22Rv1 (cell line): ENCODE measurements at regions not wholly inside any gene's neighbourhood (a gene's known extent, or its start where the extent isn't known, plus 50 kb on each side); places are given as distances from the start of the nearest gene placed in this dataset.
"Not testable (repeated sequence)": the region's sequence is repeated elsewhere in the genome, so short reads cannot be mapped to it uniquely, and the experiment has no call there.

Experiments
- H3K27ac ChIP-seq: fragments of 450-650 bp; 2 replicates; pipeline ENCODE4 v1.5.1; 2017
- ZFX ChIP-seq: fragments of 450-650 bp; IDR thresholded peaks from 2 replicates; pipeline ENCODE4 v1.6.1; 2017; ENCODE audit warnings: antibody characterized with exemption, borderline replicate concordance
- TF ChIP-seq, protein P1 (sequence below): fragments of 450-650 bp; IDR thresholded peaks from 2 replicates; pipeline ENCODE4 v1.5.1; 2017; ENCODE audit warnings: mild to moderate bottlenecking

- TF ChIP-seq, protein P1, sequence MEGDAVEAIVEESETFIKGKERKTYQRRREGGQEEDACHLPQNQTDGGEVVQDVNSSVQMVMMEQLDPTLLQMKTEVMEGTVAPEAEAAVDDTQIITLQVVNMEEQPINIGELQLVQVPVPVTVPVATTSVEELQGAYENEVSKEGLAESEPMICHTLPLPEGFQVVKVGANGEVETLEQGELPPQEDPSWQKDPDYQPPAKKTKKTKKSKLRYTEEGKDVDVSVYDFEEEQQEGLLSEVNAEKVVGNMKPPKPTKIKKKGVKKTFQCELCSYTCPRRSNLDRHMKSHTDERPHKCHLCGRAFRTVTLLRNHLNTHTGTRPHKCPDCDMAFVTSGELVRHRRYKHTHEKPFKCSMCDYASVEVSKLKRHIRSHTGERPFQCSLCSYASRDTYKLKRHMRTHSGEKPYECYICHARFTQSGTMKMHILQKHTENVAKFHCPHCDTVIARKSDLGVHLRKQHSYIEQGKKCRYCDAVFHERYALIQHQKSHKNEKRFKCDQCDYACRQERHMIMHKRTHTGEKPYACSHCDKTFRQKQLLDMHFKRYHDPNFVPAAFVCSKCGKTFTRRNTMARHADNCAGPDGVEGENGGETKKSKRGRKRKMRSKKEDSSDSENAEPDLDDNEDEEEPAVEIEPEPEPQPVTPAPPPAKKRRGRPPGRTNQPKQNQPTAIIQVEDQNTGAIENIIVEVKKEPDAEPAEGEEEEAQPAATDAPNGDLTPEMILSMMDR: no peak
- no peak for TF ChIP-seq ZFX
- H3K27ac ChIP-seq: no peak overlapping the region
These were observed 256.2 kb downstream of the TAFA4 start for GRCh38 chr3:68676136-68676535.

GRCh38 chr3:68667346-68667745 is 265.0 kb downstream of the TAFA4 start:
- H3K27ac ChIP-seq: no peak overlapping the region
- TF ChIP-seq, protein P1: no peak
- TF ChIP-seq ZFX: no peak

DNA sequence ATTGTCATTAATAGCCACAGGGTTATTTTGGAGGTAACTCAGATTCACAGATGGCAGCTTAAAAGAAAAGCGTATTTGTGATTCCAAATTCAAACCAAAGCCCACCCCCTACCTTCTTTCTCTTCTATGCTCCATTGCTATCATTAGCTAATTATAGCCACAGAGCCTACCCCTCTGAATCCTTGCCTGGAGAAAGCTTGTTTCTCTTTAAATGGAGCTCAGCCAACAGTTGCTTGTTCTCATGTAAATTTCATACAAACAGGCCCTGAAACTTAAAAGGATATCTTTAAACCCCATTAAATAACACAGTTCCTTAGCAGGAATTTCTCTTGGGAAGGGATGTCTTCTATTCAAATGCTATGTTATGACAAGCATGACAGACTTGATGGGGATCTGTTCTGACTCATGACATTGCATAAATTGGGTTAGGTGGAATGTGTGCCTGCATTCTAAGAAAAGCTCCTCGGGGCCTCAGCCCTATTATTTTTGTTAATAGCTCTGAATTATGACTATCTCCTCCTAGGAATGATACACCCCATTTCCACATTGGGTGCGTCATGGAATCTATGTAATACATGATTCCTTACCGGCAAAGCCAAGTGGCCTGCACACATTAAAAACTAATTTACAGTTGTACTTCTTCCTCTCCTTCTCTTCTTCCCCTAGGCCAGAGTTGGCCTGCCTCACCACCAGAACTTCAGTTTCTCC is 265.8 kb downstream of the TAFA4 start:
- H3K27ac ChIP-seq: no peak overlapping the region
- TF ChIP-seq, protein P1: no peak
- no peak for TF ChIP-seq ZFX

DNA sequence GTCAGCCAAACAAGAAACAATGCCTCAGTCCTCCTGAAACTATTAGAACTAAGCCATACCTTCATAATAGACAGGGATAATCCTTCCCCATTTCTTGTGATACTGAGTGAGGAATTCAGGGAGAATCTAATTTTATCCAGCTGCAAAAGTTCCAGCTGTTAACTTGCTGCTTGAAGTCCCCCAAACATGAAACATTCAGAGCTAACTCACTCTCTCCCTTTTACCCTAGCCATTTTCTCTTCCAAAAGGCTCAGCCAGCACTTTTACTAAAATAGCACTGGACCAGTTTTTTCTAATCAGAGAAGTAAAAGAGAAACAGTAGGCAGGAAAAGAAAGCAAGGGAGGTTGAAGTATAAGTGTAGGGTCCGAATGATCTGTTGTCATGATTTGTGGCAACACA is 268.1 kb downstream of the TAFA4 start:
- TF ChIP-seq ZFX: no peak
- TF ChIP-seq, protein P1: no peak
- no peak overlapping the region for H3K27ac ChIP-seq

DNA sequence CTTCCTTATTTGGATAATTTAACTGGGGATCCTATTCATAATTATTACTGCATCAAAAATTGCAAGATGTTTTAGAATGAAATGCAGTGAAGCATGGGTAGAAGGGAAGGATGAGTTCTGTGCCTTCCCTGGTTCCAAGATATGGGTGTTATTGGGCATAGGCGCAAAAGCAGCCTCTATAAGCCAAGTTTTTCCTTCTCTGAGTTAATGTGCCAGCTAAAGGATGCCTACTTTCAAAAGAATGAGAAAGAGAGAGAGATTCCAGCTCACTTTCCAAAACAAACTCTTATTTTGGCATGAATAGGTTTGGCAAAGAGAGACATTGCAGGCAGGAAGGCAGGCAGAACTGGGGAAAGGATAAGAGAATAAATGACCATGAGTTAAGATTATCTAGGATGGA is 270.2 kb downstream of the TAFA4 start:
- TF ChIP-seq ZFX: no peak
- TF ChIP-seq, protein P1: no peak
- no peak overlapping the region for H3K27ac ChIP-seq

DNA sequence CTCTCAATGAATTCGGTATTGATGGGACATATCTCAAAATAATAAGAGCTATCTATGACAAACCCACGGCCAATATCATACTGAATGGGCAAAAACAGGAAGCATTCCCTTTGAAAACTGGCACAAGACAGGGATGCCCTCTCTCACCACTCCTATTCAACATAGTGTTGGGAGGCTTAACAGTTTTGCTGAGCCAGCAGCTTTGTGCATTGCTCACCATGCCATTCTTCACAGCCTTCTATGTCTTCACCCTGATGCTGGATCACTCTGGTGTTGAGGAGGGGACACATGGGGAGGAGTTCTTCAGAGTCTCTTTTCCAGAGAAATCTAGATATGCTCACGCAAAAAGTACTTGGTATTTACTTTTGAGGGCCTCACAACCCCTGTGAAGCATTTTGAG is 281.7 kb downstream of the TAFA4 start:
- not testable (repeated sequence) for H3K27ac ChIP-seq

- TF ChIP-seq, protein P1: no peak
- TF ChIP-seq ZFX: no peak
- no peak overlapping the region for H3K27ac ChIP-seq
These were observed 283.9 kb downstream of the TAFA4 start for GRCh38 chr3:68648494-68648893.
